ENCODE measurements at regions not wholly inside any gene's neighbourhood (a gene's known extent, or its start where the extent isn't known, plus 50 kb on each side); places are given as distances from the start of the nearest gene placed in this dataset.

- TF ChIP-seq CTCF (IDR thresholded peaks at IDR 0.05) (no peak), POLR2AphosphoS5 (IDR thresholded peaks at IDR 0.05) (no peak), POLR2A (IDR thresholded peaks at IDR 0.05) (no peak)
Observed at GRCh38 chr10:3958472-3958996, 173.5 kb upstream of the KLF6 start.

Data from sigmoid colon (tissue), 4 donors.